ENCODE measurements at regions not wholly inside any gene's neighbourhood (a gene's known extent, or its start where the extent isn't known, plus 50 kb on each side); places are given as distances from the start of the nearest gene placed in this dataset.

- Mint-ChIP-seq H3K4me3 (ENCODE audit: unreplicated experiment) (no peak overlapping the region), H3K27me3 (ENCODE audit: unreplicated experiment) (no peaks in the 10 kb centered on the region), H3K36me3 (ENCODE audit: unreplicated experiment) (no peaks in the 10 kb centered on the region), H3K27ac (ENCODE audit: unreplicated experiment) (peak overlapping the region; percentile 90), H3K4me1 (ENCODE audit: unreplicated experiment) (peaks cover 24% of the 10 kb centered on the region), H3K9me3 (ENCODE audit: unreplicated experiment) (no peaks in the 10 kb centered on the region)
- DNase-seq (ENCODE audit: extremely low spot score, unreplicated experiment), result no peak
- no peak for TF ChIP-seq CTCF (IDR thresholded peaks at IDR 0.05)
Observed at GRCh38 chr7:46763344-46763743, 818.6 kb downstream of the TNS3 start.

- Mint-ChIP-seq H3K36me3 (ENCODE audit: unreplicated experiment) (no peaks in the 10 kb centered on the region), H3K4me1 (ENCODE audit: unreplicated experiment) (peaks cover 25% of the 10 kb centered on the region), H3K27ac (ENCODE audit: unreplicated experiment) (no peak overlapping the region), H3K4me3 (ENCODE audit: unreplicated experiment) (no peak overlapping the region), H3K9me3 (ENCODE audit: unreplicated experiment) (no peaks in the 10 kb centered on the region), H3K27me3 (ENCODE audit: unreplicated experiment) (no peaks in the 10 kb centered on the region)
- TF ChIP-seq CTCF (IDR thresholded peaks at IDR 0.05), result no peak
- DNase-seq (ENCODE audit: extremely low spot score, unreplicated experiment), result no peak
Observed at GRCh38 chr7:46759711-46760480, 822.0 kb downstream of the TNS3 start.

- Mint-ChIP-seq H3K9me3 (ENCODE audit: unreplicated experiment) (no peaks in the 10 kb centered on the region), H3K36me3 (ENCODE audit: unreplicated experiment) (no peaks in the 10 kb centered on the region), H3K27me3 (ENCODE audit: unreplicated experiment) (no peaks in the 10 kb centered on the region), H3K27ac (ENCODE audit: unreplicated experiment) (no peak overlapping the region), H3K4me1 (ENCODE audit: unreplicated experiment) (peaks cover 33% of the 10 kb centered on the region), H3K4me3 (ENCODE audit: unreplicated experiment) (no peak overlapping the region)
- no peak for TF ChIP-seq CTCF (IDR thresholded peaks at IDR 0.05)
- DNase-seq (ENCODE audit: extremely low spot score, unreplicated experiment), result no peak
Observed at GRCh38 chr7:46756996-46757395, 824.9 kb downstream of the TNS3 start.

GRCh38 chr7:46756256-46756655, 825.7 kb downstream of the TNS3 start:
- H3K4me3 Mint-ChIP-seq (ENCODE audit: unreplicated experiment), result no peak overlapping the region
- H3K9me3 Mint-ChIP-seq (ENCODE audit: unreplicated experiment), result no peaks in the 10 kb centered on the region

More at GRCh38 chr7:46756256-46756655, 825.7 kb downstream of the TNS3 start:
- Mint-ChIP-seq H3K27me3 (ENCODE audit: unreplicated experiment) (no peaks in the 10 kb centered on the region), H3K36me3 (ENCODE audit: unreplicated experiment) (no peaks in the 10 kb centered on the region), H3K4me1 (ENCODE audit: unreplicated experiment) (peaks cover 38% of the 10 kb centered on the region), H3K27ac (ENCODE audit: unreplicated experiment) (no peak overlapping the region)
- no peak for TF ChIP-seq CTCF (IDR thresholded peaks at IDR 0.05)
- DNase-seq (ENCODE audit: extremely low spot score, unreplicated experiment), result no peak
